ENCODE measurements at regions not wholly inside any gene's neighbourhood (a gene's known extent, or its start where the extent isn't known, plus 50 kb on each side); places are given as distances from the start of the nearest gene placed in this dataset.

- TF ChIP-seq POLR2AphosphoS5 (IDR thresholded peaks at IDR 0.05) = no peak
- TF ChIP-seq CTCF (IDR thresholded peaks at IDR 0.05) = no peak
Measured at GRCh38 chr1:55825461-55825860, 610.3 kb upstream of the USP24 start.

All from suprapubic skin (tissue), 3 donors.